DOHH2 (cell line): ENCODE measurements at regions not wholly inside any gene's neighbourhood (a gene's known extent, or its start where the extent isn't known, plus 50 kb on each side); places are given as distances from the start of the nearest gene placed in this dataset.

Experiments
- H3F3A ChIP-seq: fragments of 200-600 bp; sonication (generic), shearing (Covaris generic); 2 replicates; pipeline ENCODE4 v1.6.0; 2016; ENCODE audit warnings: antibody characterized with exemption, mild to moderate bottlenecking; ENCODE audit not compliant: control insufficient read depth, insufficient read depth
- H3K27ac ChIP-seq: fragments of 200-600 bp; sonication (generic); 2 replicates; pipeline ENCODE4 v1.5.1; 2014; ENCODE audit warnings: low read depth, mild to moderate bottlenecking, low read length, moderate library complexity
- H3K27me3 ChIP-seq: fragments of 200-600 bp; sonication (generic); 2 replicates; pipeline ENCODE4 v1.6.1; 2014; ENCODE audit warnings: mild to moderate bottlenecking, low read length, mixed read lengths; ENCODE audit not compliant: control insufficient read depth
- H3K36me3 ChIP-seq: fragments of 200-600 bp; sonication (generic); 2 replicates; pipeline ENCODE4 v1.6.1; 2014; ENCODE audit warnings: mild to moderate bottlenecking, low read length, moderate library complexity, mixed read lengths; ENCODE audit not compliant: control insufficient read depth
- H3K4me1 ChIP-seq: fragments of 200-600 bp; sonication (generic); 2 replicates; pipeline ENCODE4 v1.6.1; 2014; ENCODE audit warnings: mild to moderate bottlenecking, low read length, mixed read lengths; ENCODE audit not compliant: control insufficient read depth
- H3K4me2 ChIP-seq: fragments of 200-600 bp; sonication (generic); 2 replicates; pipeline ENCODE4 v1.6.0; 2014; ENCODE audit warnings: mild to moderate bottlenecking, low read length, moderate library complexity
- H3K4me3 ChIP-seq: fragments of 200-600 bp; sonication (generic); 2 replicates; pipeline ENCODE4 v1.5.1; 2014; ENCODE audit warnings: mild to moderate bottlenecking, low read length, mixed read lengths
- H3K79me2 ChIP-seq: fragments of 200-600 bp; sonication (generic); 2 replicates; pipeline ENCODE4 v1.6.1; 2014; ENCODE audit warnings: mild to moderate bottlenecking, low read length, mixed read lengths; ENCODE audit not compliant: control insufficient read depth
- H3K9me2 ChIP-seq: fragments of 200-600 bp; sonication (generic); replicated peaks from 2 replicates; pipeline ENCODE4 v1.6.1; 2014; ENCODE audit warnings: mild to moderate bottlenecking, low read length, mixed read lengths; ENCODE audit not compliant: control insufficient read depth
- H3K9me3 ChIP-seq: fragments of 200-600 bp; sonication (generic); 2 replicates; pipeline ENCODE4 v1.6.1; 2014; ENCODE audit warnings: antibody characterized with exemption, low read length, mixed read lengths; ENCODE audit not compliant: control insufficient read depth, insufficient read depth
- H4K20me1 ChIP-seq: fragments of 200-600 bp; sonication (generic); 2 replicates; pipeline ENCODE4 v1.6.0; 2014; ENCODE audit warnings: low read depth, mild to moderate bottlenecking, antibody characterized with exemption, low read length, moderate library complexity; ENCODE audit not compliant: control insufficient read depth, insufficient read depth
- EZH2phosphoT487 ChIP-seq: fragments of 200-600 bp; sonication (generic); IDR thresholded peaks from 2 replicates; pipeline ENCODE4 v1.6.1; 2017; ENCODE audit warnings: borderline replicate concordance, mild to moderate bottlenecking, antibody characterized with exemption, low read length, moderate library complexity, mixed read lengths
- TF ChIP-seq, protein P1 (sequence below): fragments of 200-600 bp; sonication (generic); IDR thresholded peaks from one replicate; pipeline ENCODE4 v1.5.1; 2014; ENCODE audit warnings: antibody characterized with exemption, mild to moderate bottlenecking, low read depth, low read length; ENCODE audit not compliant: poor library complexity, severe bottlenecking

DNA sequence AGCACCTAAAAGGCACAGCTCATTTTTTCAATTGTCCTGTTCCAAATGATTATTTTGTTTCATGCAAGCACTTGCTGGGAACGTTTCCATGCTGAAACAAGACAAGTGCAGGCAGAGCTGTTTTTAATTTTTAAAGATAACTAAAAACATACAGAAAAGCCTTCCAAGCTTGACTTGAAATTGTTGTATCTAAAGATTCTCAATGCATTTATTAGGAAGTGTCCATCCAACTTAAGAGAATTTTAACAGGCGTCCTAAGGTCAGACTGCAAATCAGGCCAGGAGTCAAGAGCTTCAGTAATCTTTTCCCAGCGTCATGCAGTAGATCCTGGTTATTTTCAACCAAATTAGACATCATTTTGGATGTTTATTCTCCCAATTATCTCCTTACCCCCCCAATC, 702.8 kb downstream of the KCNJ2 start:
- Histone ChIP-seq H3K4me3 (no peak overlapping the region), H3K27me3 (no peaks in the 10 kb centered on the region), H3K9me2 (no peaks in the 10 kb centered on the region; the same call in 1 of the 2 replicates), H3K4me2 (no peak overlapping the region), H3K36me3 (no peaks in the 10 kb centered on the region), H3K27ac (no peak overlapping the region), H3K4me1 (no peaks in the 10 kb centered on the region), H4K20me1 (no peaks in the 10 kb centered on the region), H3K79me2 (no peaks in the 10 kb centered on the region), H3K9me3 (no peaks in the 10 kb centered on the region; the same call in 1 of the 2 replicates), H3F3A (no peaks in the 10 kb centered on the region)
- no peak for TF ChIP-seq EZH2phosphoT487
- TF ChIP-seq, protein P1, sequence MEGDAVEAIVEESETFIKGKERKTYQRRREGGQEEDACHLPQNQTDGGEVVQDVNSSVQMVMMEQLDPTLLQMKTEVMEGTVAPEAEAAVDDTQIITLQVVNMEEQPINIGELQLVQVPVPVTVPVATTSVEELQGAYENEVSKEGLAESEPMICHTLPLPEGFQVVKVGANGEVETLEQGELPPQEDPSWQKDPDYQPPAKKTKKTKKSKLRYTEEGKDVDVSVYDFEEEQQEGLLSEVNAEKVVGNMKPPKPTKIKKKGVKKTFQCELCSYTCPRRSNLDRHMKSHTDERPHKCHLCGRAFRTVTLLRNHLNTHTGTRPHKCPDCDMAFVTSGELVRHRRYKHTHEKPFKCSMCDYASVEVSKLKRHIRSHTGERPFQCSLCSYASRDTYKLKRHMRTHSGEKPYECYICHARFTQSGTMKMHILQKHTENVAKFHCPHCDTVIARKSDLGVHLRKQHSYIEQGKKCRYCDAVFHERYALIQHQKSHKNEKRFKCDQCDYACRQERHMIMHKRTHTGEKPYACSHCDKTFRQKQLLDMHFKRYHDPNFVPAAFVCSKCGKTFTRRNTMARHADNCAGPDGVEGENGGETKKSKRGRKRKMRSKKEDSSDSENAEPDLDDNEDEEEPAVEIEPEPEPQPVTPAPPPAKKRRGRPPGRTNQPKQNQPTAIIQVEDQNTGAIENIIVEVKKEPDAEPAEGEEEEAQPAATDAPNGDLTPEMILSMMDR: no peak

DNA sequence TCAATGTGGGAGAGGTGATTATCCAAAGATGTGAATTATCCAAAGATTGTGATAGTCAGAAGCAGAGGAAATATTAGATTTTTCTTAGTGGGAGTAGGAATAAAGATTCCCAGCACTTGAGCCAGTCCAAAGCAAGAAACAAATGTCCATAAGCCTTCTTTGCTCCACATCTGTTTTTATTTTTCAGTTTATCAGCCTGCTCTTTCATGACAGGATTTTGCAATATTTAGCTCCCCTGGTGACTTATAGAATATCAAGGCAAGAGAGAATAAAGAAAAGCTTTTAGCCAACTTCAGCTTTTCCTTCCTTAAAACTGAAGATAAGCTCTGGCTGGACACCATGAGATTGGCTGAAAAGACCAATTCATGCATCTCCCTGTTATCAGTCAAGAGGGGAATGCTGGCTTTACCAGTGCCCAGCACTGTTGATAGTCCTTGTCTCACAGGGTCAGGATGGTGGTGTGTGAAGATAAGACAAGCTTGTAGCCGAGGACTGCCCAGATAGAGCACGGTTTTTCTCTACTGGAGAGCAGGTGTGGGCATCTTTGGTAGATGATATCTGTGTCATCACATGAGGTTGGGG, 706.5 kb downstream of the KCNJ2 start:
- no peak overlapping the region for H3K4me2 ChIP-seq
- H3K79me2 ChIP-seq: no peaks in the 10 kb centered on the region
- H3K27me3 ChIP-seq: no peaks in the 10 kb centered on the region
- H3F3A ChIP-seq: no peaks in the 10 kb centered on the region
- no peaks in the 10 kb centered on the region for H3K36me3 ChIP-seq
- no peak for TF ChIP-seq EZH2phosphoT487
- TF ChIP-seq, protein P1: no peak
- no peak overlapping the region for H3K4me3 ChIP-seq
- no peaks in the 10 kb centered on the region for H4K20me1 ChIP-seq
- H3K4me1 ChIP-seq: no peaks in the 10 kb centered on the region
- no peaks in the 10 kb centered on the region; the same call in 1 of the 2 replicates for H3K9me3 ChIP-seq
- H3K27ac ChIP-seq: no peak overlapping the region
- H3K9me2 ChIP-seq: no peaks in the 10 kb centered on the region; the same call in 1 of the 2 replicates

DNA sequence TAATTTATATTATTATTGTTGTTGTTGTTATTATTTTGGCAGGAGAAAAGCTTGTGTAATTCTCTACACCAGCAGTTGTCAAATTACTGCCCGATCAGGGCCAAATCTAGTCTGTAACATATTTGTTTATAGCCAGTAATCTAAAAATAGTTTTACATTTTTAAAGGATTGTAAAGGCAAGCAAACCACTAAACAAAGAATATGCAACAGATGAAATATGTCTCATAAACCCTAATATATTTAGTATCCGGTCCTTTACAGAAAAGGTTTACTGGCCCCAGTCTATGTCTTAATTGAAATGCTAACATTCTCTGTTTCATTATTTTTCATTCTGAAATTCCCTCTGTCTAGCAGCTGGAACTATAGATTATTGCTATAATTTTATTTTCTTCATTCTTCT, 709.5 kb downstream of the KCNJ2 start:
- H3K36me3 ChIP-seq: no peaks in the 10 kb centered on the region
- no peak overlapping the region for H3K27ac ChIP-seq
- H3K9me3 ChIP-seq: no peaks in the 10 kb centered on the region; the same call in 1 of the 2 replicates
- no peaks in the 10 kb centered on the region for H3F3A ChIP-seq
- no peaks in the 10 kb centered on the region for H4K20me1 ChIP-seq
- H3K27me3 ChIP-seq: no peaks in the 10 kb centered on the region
- H3K9me2 ChIP-seq: no peaks in the 10 kb centered on the region; the same call in 1 of the 2 replicates
- TF ChIP-seq, protein P1: no peak
- TF ChIP-seq EZH2phosphoT487: no peak
- no peak overlapping the region for H3K4me2 ChIP-seq
- H3K4me1 ChIP-seq: no peaks in the 10 kb centered on the region
- H3K4me3 ChIP-seq: no peak overlapping the region
- H3K79me2 ChIP-seq: no peaks in the 10 kb centered on the region
